Caco-2 (cell line): ENCODE measurements at regions not wholly inside any gene's neighbourhood (a gene's known extent, or its start where the extent isn't known, plus 50 kb on each side); places are given as distances from the start of the nearest gene placed in this dataset.

ENCODE experiments used
- BruUV-seq: library from RNA; stranded (reverse); fragments of 400-500 nt; replicated peaks from 2 replicates; lab custom pipeline; 2021; lab: Mats Ljungman, UMichigan
- CTCF ChIA-PET: fragments of 300-600 bp; sonication (Branson Sonifier 250); formaldehyde crosslinking; loops from one replicate; lab custom pipeline; 2022; ENCODE audit warnings: antibody characterized with exemption; lab: Charles Lee
- POLR2A ChIA-PET: fragments of 300-600 bp; sonication (Branson Sonifier 250); formaldehyde crosslinking; loops from one replicate; lab custom pipeline; 2022; ENCODE audit warnings: antibody characterized with exemption; lab: Charles Lee
- DNase-seq, 2 experiments: peaks; one replicate each; pipeline versions ENCODE4 v3.0.0 to v3.0.0-alpha.2; 2020 to 2022
- H3K27me3 ChIP-seq: replicated peaks from 2 replicates; pipeline ENCODE4 v1.6.0; 2011; ENCODE audit warnings: low read length; ENCODE audit not compliant: control insufficient read depth, insufficient read depth
- H3K36me3 ChIP-seq: 2 replicates; pipeline ENCODE4 v1.5.1; 2011; ENCODE audit warnings: low read length; ENCODE audit not compliant: control insufficient read depth, insufficient read depth
- H3K4me1 ChIP-seq: fragments of 250-450 bp; sonication (Bioruptor Pico); 2 replicates; pipeline ENCODE4 v1.5.1; 2020; ENCODE audit warnings: mild to moderate bottlenecking
- H3K4me3 ChIP-seq: 2 replicates; pipeline ENCODE4 v1.5.1; 2011; ENCODE audit warnings: low read depth, mild to moderate bottlenecking, control low read depth, low read length
- H3K9me3 ChIP-seq: fragments of 250-450 bp; sonication (Bioruptor Pico); 2 replicates; pipeline ENCODE4 v1.5.1; 2020; ENCODE audit warnings: mild to moderate bottlenecking, moderate library complexity
- H3K27ac Mint-ChIP-seq: one replicate; pipeline ENCODE4 v1.8.0; 2022; ENCODE audit warnings: mixed read lengths; ENCODE audit not compliant: unreplicated experiment
- H3K27me3 Mint-ChIP-seq: one replicate; pipeline ENCODE4 v1.8.0; 2022; ENCODE audit warnings: mixed read lengths; ENCODE audit not compliant: insufficient read depth, unreplicated experiment
- H3K36me3 Mint-ChIP-seq: one replicate; pipeline ENCODE4 v1.8.0; 2022; ENCODE audit warnings: mild to moderate bottlenecking, mixed read lengths; ENCODE audit not compliant: insufficient read depth, unreplicated experiment
- H3K4me1 Mint-ChIP-seq: one replicate; pipeline ENCODE4 v1.8.0; 2022; ENCODE audit warnings: low read depth, mixed read lengths; ENCODE audit not compliant: unreplicated experiment
- H3K4me3 Mint-ChIP-seq: one replicate; pipeline ENCODE4 v1.8.0; 2022; ENCODE audit warnings: mild to moderate bottlenecking, moderate library complexity, mixed read lengths; ENCODE audit not compliant: unreplicated experiment
- H3K9me3 Mint-ChIP-seq: one replicate; pipeline ENCODE4 v1.8.0; 2022; ENCODE audit warnings: mixed read lengths; ENCODE audit not compliant: unreplicated experiment
- intact Hi-C: fragments of 100-400 bp; cut with micrococcal nuclease; formaldehyde crosslinking; loops from one replicate; pipeline ENCODE4 v1.10.0; 2022; ENCODE audit not compliant: unreplicated experiment
- TF ChIP-seq, protein P1 (sequence below), 2 experiments: fragments of 200-600 bp in 1 of 2; IDR thresholded peaks; 1 replicate in 1 of 2; 2 replicates in 1 of 2; pipeline versions ENCODE4 v1.5.1 to v1.8.0; 2011 to 2022; ENCODE audit warnings: antibody characterized with exemption in 1 of 2, control low read depth in 1 of 2, inconsistent platforms in 1 of 2, low read depth in 1 of 2, low read length in 1 of 2, mild to moderate bottlenecking in 1 of 2, moderate library complexity in 1 of 2; ENCODE audit not compliant: insufficient read depth in 1 of 2, severe bottlenecking in 1 of 2, unreplicated experiment in 1 of 2

GRCh38 chr1:97010566-97011264 is 289.1 kb downstream of the PTBP2 start:
- Histone ChIP-seq H3K4me1 (no peaks in the 10 kb centered on the region), H3K27me3 (no peaks in the 10 kb centered on the region), H3K4me3 (no peak overlapping the region), H3K36me3 (no peaks in the 10 kb centered on the region), H3K9me3 (no peaks in the 10 kb centered on the region)
- no peak overlapping the region for H3K27ac Mint-ChIP-seq
- BruUV-seq, result no TSS peak
- DNase-seq, result no peak
- intact Hi-C loops, result no loop called here
- no peak overlapping the region for H3K4me3 Mint-ChIP-seq
- ChIA-PET CTCF (no interaction called here), POLR2A (no interaction called here)
- no peaks in the 10 kb centered on the region for H3K9me3 Mint-ChIP-seq
- no peaks in the 10 kb centered on the region for H3K27me3 Mint-ChIP-seq
- TF ChIP-seq, protein P1, sequence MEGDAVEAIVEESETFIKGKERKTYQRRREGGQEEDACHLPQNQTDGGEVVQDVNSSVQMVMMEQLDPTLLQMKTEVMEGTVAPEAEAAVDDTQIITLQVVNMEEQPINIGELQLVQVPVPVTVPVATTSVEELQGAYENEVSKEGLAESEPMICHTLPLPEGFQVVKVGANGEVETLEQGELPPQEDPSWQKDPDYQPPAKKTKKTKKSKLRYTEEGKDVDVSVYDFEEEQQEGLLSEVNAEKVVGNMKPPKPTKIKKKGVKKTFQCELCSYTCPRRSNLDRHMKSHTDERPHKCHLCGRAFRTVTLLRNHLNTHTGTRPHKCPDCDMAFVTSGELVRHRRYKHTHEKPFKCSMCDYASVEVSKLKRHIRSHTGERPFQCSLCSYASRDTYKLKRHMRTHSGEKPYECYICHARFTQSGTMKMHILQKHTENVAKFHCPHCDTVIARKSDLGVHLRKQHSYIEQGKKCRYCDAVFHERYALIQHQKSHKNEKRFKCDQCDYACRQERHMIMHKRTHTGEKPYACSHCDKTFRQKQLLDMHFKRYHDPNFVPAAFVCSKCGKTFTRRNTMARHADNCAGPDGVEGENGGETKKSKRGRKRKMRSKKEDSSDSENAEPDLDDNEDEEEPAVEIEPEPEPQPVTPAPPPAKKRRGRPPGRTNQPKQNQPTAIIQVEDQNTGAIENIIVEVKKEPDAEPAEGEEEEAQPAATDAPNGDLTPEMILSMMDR (IDR thresholded peaks at IDR 0.05; ENCODE audit: insufficient read depth in 1 of 2, low read depth in 1 of 2, low read length in 1 of 2, severe bottlenecking in 1 of 2, unreplicated experiment in 1 of 2), result no peak
- no peaks in the 10 kb centered on the region for H3K36me3 Mint-ChIP-seq
- H3K4me1 Mint-ChIP-seq, result no peaks in the 10 kb centered on the region

DNA sequence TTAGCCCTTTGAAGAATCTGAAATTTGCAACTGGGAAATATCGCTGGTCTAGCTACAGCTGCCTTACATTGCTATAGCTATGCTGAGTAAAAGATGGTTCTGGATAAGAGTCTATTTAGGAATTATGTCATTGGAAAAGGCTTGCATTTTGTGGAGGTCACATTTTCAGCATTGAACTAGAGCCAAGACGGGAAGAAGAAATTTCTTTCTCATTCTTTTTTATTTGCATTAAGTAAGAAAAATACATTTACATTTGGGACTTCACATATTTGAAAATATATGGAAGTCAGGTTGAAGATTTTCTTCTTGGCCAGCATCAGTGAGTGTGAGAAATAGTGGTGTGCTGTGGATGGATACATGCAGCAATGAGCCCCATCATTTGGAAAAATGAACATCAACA is 291.6 kb downstream of the PTBP2 start:
- H3K36me3 Mint-ChIP-seq, result no peaks in the 10 kb centered on the region
- Histone ChIP-seq H3K4me1 (no peaks in the 10 kb centered on the region), H3K9me3 (no peaks in the 10 kb centered on the region), H3K27me3 (no peaks in the 10 kb centered on the region), H3K4me3 (no peak overlapping the region), H3K36me3 (no peaks in the 10 kb centered on the region)
- intact Hi-C loops, result no loop called here
- H3K4me3 Mint-ChIP-seq, result no peak overlapping the region
- H3K4me1 Mint-ChIP-seq, result no peaks in the 10 kb centered on the region
- H3K27me3 Mint-ChIP-seq, result no peaks in the 10 kb centered on the region
- ChIA-PET CTCF (no interaction called here), POLR2A (no interaction called here)
- no TSS peak for BruUV-seq
- H3K9me3 Mint-ChIP-seq, result no peaks in the 10 kb centered on the region
- TF ChIP-seq, protein P1 (IDR thresholded peaks at IDR 0.05; ENCODE audit: insufficient read depth in 1 of 2, low read depth in 1 of 2, low read length in 1 of 2, severe bottlenecking in 1 of 2, unreplicated experiment in 1 of 2), result no peak
- no peak for DNase-seq
- no peak overlapping the region for H3K27ac Mint-ChIP-seq

GRCh38 chr1:97013941-97014340 is 292.4 kb downstream of the PTBP2 start:
- no peaks in the 10 kb centered on the region for H3K27me3 Mint-ChIP-seq
- ChIA-PET POLR2A (no interaction called here), CTCF (no interaction called here)
- no peaks in the 10 kb centered on the region for H3K27me3 ChIP-seq
- intact Hi-C loops, result no loop called here
- H3K9me3 Mint-ChIP-seq, result no peaks in the 10 kb centered on the region
- no peak for DNase-seq
- no peaks in the 10 kb centered on the region for H3K4me1 Mint-ChIP-seq
- H3K36me3 ChIP-seq, result no peaks in the 10 kb centered on the region
- BruUV-seq, result no TSS peak
- H3K27ac Mint-ChIP-seq, result no peak overlapping the region
- H3K4me1 ChIP-seq, result no peaks in the 10 kb centered on the region
- H3K9me3 ChIP-seq, result no peaks in the 10 kb centered on the region
- no peak overlapping the region for H3K4me3 ChIP-seq
- TF ChIP-seq, protein P1 (IDR thresholded peaks at IDR 0.05; ENCODE audit: insufficient read depth in 1 of 2, low read depth in 1 of 2, low read length in 1 of 2, severe bottlenecking in 1 of 2, unreplicated experiment in 1 of 2), result no peak
- no peaks in the 10 kb centered on the region for H3K36me3 Mint-ChIP-seq
- H3K4me3 Mint-ChIP-seq, result no peak overlapping the region
